Epithelial cell of proximal tubule (primary cell): ENCODE measurements at regions not wholly inside any gene's neighbourhood (a gene's known extent, or its start where the extent isn't known, plus 50 kb on each side); places are given as distances from the start of the nearest gene placed in this dataset.

Experiments
- DNase-seq: peaks from one replicate; pipeline ENCODE4 v3.0.0-alpha.2; 2011; ENCODE audit warnings: low read depth
- H3K4me3 ChIP-seq: 2 replicates; pipeline ENCODE4 v1.5.1; 2011; ENCODE audit warnings: low read depth, mild to moderate bottlenecking, low read length
- CTCF ChIP-seq: conservative IDR thresholded peaks from 2 replicates; pipeline ENCODE4 v1.5.1; 2012; ENCODE audit warnings: low read depth, mild to moderate bottlenecking, low read length

- no peak for DNase-seq
- H3K4me3 ChIP-seq: no peak overlapping the region
- no peak for TF ChIP-seq CTCF
These were observed 616.5 kb upstream of the CITED2 start for GRCh38 chr6:139990856-139991465.

GRCh38 chr6:139990026-139990686 is 615.7 kb upstream of the CITED2 start:
- no peak overlapping the region for H3K4me3 ChIP-seq
- DNase-seq: no peak
- no peak for TF ChIP-seq CTCF

GRCh38 chr6:139988685-139989084 is 614.2 kb upstream of the CITED2 start:
- no peak overlapping the region for H3K4me3 ChIP-seq
- no peak for TF ChIP-seq CTCF
- DNase-seq: no peak

GRCh38 chr6:139987091-139987490 is 612.6 kb upstream of the CITED2 start:
- H3K4me3 ChIP-seq: no peak overlapping the region
- no peak for TF ChIP-seq CTCF

GRCh38 chr6:139985236-139985815 is 610.9 kb upstream of the CITED2 start:
- H3K4me3 ChIP-seq: no peak overlapping the region
- no peak for DNase-seq
- no peak for TF ChIP-seq CTCF

More at GRCh38 chr6:139987091-139987490, 612.6 kb upstream of the CITED2 start:
- no peak for DNase-seq

- no peak for TF ChIP-seq CTCF
- no peak for DNase-seq
These were observed 609.9 kb upstream of the CITED2 start for GRCh38 chr6:139984317-139984716.

More at GRCh38 chr6:139984317-139984716, 609.9 kb upstream of the CITED2 start:
- no peak overlapping the region for H3K4me3 ChIP-seq
